ENCODE measurements at regions not wholly inside any gene's neighbourhood (a gene's known extent, or its start where the extent isn't known, plus 50 kb on each side); places are given as distances from the start of the nearest gene placed in this dataset.

GRCh38 chr4:54427826-54428225 is 198.7 kb downstream of the PDGFRA start:
- in situ Hi-C loops (cut with MboI) = no loop called here
- Histone ChIP-seq H3K9me3 (replicated peaks; ENCODE audit: control insufficient read depth, insufficient read depth, low read depth, low read length) (no peaks in the 10 kb centered on the region), H4K20me1 (replicated peaks; ENCODE audit: control insufficient read depth, insufficient read depth, low read length) (no peaks in the 10 kb centered on the region), H3K4me2 (ENCODE audit: insufficient read depth, low read length) (no peak overlapping the region), H3K9me1 (ENCODE audit: control insufficient read depth, insufficient read depth, low read length) (no peaks in the 10 kb centered on the region), H3K79me2 (ENCODE audit: control insufficient read depth, insufficient read depth, low read length) (no peaks in the 10 kb centered on the region), H3K4me3 (no peak overlapping the region), H2AFZ (ENCODE audit: low read depth, low read length) (no peak overlapping the region), H3K36me3 (ENCODE audit: control insufficient read depth, insufficient read depth, low read length) (no peaks in the 10 kb centered on the region), H3K9ac (ENCODE audit: insufficient read depth in 1 of 2, low read depth in 2 of 2, low read length in 2 of 2) (no peak overlapping the region), H3K27me3 (ENCODE audit: control insufficient read depth in 2 of 2, insufficient read depth in 2 of 2, low read length in 2 of 2) (peaks cover 0 to 6% of the 10 kb centered on the region in 2 experiments; a peak in 3 of 5 replicates), H3K4me1 (replicated peaks in 1 of 2; ENCODE audit: control insufficient read depth in 2 of 2, insufficient read depth in 2 of 2, low read length in 2 of 2) (no peaks in the 10 kb centered on the region), H3K27ac (ENCODE audit: extremely low read depth, low read depth, low read length) (no peak overlapping the region)
- TF ChIP-seq ZNF316 (IDR thresholded peaks at IDR 0.05) (peak; percentile 74), POU5F1 (IDR thresholded peaks at IDR 0.05; ENCODE audit: borderline replicate concordance, low read depth, low read length, partially characterized antibody) (no peak), MAFG (tag; conservative IDR thresholded peaks at IDR 0.05) (peak; percentile 66), C11orf30 (IDR thresholded peaks at IDR 0.05; ENCODE audit: low read depth) (peak; percentile 40; the same call in 1 of the 2 replicates), ADNP (tag; IDR thresholded peaks at IDR 0.05) (peak; percentile 6; the same call in 1 of the 2 replicates), MAFF (IDR thresholded peaks at IDR 0.05; ENCODE audit: low read length) (0 out of 2 replicates have a peak, but pooled peaks have one; percentile 16), BRD4 (IDR thresholded peaks at IDR 0.05) (no peak)
- WGBS (ENCODE audit: insufficient coverage, low coverage, missing lambda C conversion rate) = 0% methylated on average over 2 of the region's 2 CpGs
- no peak for ATAC-seq
- CTCF ChIA-PET (ENCODE audit: low intra/inter-chr PET ratio) = no interaction called here
- FAIRE-seq = no peak
- no TSS peak for BruUV-seq (replicated peaks)
- intact Hi-C loops (cut with micrococcal nuclease) = no loop called here
- no peak for DNase-seq (ENCODE audit: extremely low read depth in 1 of 4, low spot score in 3 of 4)
- POLR2A ChIA-PET = no interaction called here

DNA sequence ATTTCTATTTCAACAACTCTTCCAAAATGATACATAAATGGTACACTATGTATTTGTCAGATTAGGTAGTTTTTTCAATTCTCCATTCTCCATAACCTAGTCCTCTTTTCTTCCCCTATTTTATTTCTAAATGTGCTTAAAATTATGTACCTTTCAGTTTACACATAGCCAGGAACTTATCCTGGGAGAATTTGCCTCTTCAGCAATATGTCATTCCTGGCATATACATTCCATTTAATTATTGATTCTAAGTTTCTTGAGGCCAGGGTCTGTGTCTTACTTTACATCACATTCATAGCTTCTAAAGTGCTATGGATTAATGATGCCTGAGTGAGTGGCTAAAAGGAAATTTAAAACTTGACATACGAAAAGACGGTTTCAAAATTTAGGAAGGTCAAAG is 199.8 kb downstream of the PDGFRA start:
- BruUV-seq (replicated peaks) = no TSS peak
- in situ Hi-C loops (cut with MboI) = no loop called here
- ChIA-PET CTCF (ENCODE audit: low intra/inter-chr PET ratio) (no interaction called here), POLR2A (no interaction called here)
- no peaks in the 10 kb centered on the region for H3K79me2 ChIP-seq (ENCODE audit: control insufficient read depth, insufficient read depth, low read length)
- H3K4me1 ChIP-seq (replicated peaks in 1 of 2; ENCODE audit: control insufficient read depth in 2 of 2, insufficient read depth in 2 of 2, low read length in 2 of 2) = no peaks in the 10 kb centered on the region
- no peaks in the 10 kb centered on the region for H3K9me1 ChIP-seq (ENCODE audit: control insufficient read depth, insufficient read depth, low read length)
- no peaks in the 10 kb centered on the region for H3K36me3 ChIP-seq (ENCODE audit: control insufficient read depth, insufficient read depth, low read length)
- no peak overlapping the region for H2AFZ ChIP-seq (ENCODE audit: low read depth, low read length)
- no peak overlapping the region for H3K9ac ChIP-seq (ENCODE audit: insufficient read depth in 1 of 2, low read depth in 2 of 2, low read length in 2 of 2)
- H3K4me2 ChIP-seq (ENCODE audit: insufficient read depth, low read length) = no peak overlapping the region
- H4K20me1 ChIP-seq (replicated peaks; ENCODE audit: control insufficient read depth, insufficient read depth, low read length) = no peaks in the 10 kb centered on the region
- DNase-seq (ENCODE audit: extremely low read depth in 1 of 4, low spot score in 3 of 4) = no peak
- no peak for FAIRE-seq
- ATAC-seq = no peak
- peak; percentile 62; the same call in 1 of the 2 replicates for TF ChIP-seq ZNF316 (IDR thresholded peaks at IDR 0.05)
- no peak for TF ChIP-seq ZBTB9 (CRISPR knock-in tag; IDR thresholded peaks at IDR 0.05)
- TF ChIP-seq C11orf30 (IDR thresholded peaks at IDR 0.05; ENCODE audit: low read depth) = peak; percentile 15; the same call in 1 of the 2 replicates
- TF ChIP-seq MAFF (IDR thresholded peaks at IDR 0.05; ENCODE audit: low read length) = peak; percentile 28; the same call in 1 of the 2 replicates
- no peaks in the 10 kb centered on the region for H3K9me3 ChIP-seq (replicated peaks; ENCODE audit: control insufficient read depth, insufficient read depth, low read depth, low read length)
- no peak overlapping the region for H3K27ac ChIP-seq (ENCODE audit: extremely low read depth, low read depth, low read length)
- 0% methylated on average over 2 of the region's 2 CpGs for WGBS (ENCODE audit: insufficient coverage, low coverage, missing lambda C conversion rate)
- H3K4me3 ChIP-seq = no peak overlapping the region
- intact Hi-C loops (cut with micrococcal nuclease) = no loop called here
- peaks cover 0 to 6% of the 10 kb centered on the region in 2 experiments; a peak in 3 of 5 replicates for H3K27me3 ChIP-seq (ENCODE audit: control insufficient read depth in 2 of 2, insufficient read depth in 2 of 2, low read length in 2 of 2)
